ENCODE measurements at regions not wholly inside any gene's neighbourhood (a gene's known extent, or its start where the extent isn't known, plus 50 kb on each side); places are given as distances from the start of the nearest gene placed in this dataset.

DNA sequence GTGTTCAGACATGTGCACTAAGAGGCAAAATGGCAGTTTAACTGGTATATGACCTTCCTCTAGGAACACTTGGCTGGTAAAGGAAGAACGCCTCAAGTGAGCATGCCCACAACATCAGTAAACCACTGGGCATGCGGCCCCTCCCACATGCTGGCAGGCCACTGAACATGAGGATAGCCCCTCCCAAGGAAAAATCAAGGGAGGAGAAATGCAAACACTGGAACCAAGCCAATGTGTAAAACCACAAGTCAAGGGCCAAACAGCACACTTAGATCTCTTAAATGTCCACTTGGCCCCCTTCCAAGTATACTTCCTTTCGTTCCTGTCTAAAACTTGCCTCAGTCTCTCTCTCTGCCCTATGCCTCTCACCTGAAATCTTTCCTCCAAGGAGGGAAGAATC lies 980.8 kb downstream of the TSN start:
- no peak overlapping the region for H3K4me3 ChIP-seq (ENCODE audit: control insufficient read depth, low read depth, low read length)
- DNase-seq (ENCODE audit: low read depth): no peak
- TF ChIP-seq, protein P1, sequence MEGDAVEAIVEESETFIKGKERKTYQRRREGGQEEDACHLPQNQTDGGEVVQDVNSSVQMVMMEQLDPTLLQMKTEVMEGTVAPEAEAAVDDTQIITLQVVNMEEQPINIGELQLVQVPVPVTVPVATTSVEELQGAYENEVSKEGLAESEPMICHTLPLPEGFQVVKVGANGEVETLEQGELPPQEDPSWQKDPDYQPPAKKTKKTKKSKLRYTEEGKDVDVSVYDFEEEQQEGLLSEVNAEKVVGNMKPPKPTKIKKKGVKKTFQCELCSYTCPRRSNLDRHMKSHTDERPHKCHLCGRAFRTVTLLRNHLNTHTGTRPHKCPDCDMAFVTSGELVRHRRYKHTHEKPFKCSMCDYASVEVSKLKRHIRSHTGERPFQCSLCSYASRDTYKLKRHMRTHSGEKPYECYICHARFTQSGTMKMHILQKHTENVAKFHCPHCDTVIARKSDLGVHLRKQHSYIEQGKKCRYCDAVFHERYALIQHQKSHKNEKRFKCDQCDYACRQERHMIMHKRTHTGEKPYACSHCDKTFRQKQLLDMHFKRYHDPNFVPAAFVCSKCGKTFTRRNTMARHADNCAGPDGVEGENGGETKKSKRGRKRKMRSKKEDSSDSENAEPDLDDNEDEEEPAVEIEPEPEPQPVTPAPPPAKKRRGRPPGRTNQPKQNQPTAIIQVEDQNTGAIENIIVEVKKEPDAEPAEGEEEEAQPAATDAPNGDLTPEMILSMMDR (conservative IDR thresholded peaks at IDR 0.05; ENCODE audit: control insufficient read depth, insufficient read depth, low read depth, low read length): no peak

DNA sequence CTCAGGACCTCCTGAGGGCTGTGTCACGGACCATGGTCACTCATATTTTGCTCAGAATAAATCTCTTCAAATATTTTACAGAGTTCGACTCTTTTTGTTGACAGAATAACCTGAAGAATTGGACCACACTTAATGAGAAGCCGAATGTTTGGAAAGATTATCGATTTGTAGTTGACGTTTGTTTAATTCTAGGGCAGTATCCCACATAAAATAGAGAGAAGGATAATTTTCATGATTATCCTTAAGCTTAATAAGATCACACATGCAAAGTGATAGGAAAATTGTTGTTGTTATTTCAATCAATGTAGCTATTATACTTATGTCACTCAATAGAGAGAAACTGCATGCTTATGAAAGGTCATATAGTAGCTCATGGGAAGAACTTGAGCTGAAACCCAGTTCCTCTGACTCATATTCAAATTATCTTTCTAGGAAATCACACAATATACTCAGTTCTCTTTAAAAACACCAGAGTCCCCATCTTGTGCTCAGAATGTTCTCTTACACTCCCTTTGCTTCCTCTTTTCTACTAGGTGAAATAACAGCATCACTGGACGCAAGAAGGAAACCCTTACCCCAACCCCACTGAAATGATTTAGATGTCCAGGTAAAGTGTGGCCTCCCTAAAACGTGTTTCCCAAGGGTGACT lies 982.1 kb downstream of the TSN start:
- DNase-seq (ENCODE audit: low read depth): no peak
- TF ChIP-seq, protein P1 (conservative IDR thresholded peaks at IDR 0.05; ENCODE audit: control insufficient read depth, insufficient read depth, low read depth, low read length): no peak
- H3K4me3 ChIP-seq (ENCODE audit: control insufficient read depth, low read depth, low read length): no peak overlapping the region

DNA sequence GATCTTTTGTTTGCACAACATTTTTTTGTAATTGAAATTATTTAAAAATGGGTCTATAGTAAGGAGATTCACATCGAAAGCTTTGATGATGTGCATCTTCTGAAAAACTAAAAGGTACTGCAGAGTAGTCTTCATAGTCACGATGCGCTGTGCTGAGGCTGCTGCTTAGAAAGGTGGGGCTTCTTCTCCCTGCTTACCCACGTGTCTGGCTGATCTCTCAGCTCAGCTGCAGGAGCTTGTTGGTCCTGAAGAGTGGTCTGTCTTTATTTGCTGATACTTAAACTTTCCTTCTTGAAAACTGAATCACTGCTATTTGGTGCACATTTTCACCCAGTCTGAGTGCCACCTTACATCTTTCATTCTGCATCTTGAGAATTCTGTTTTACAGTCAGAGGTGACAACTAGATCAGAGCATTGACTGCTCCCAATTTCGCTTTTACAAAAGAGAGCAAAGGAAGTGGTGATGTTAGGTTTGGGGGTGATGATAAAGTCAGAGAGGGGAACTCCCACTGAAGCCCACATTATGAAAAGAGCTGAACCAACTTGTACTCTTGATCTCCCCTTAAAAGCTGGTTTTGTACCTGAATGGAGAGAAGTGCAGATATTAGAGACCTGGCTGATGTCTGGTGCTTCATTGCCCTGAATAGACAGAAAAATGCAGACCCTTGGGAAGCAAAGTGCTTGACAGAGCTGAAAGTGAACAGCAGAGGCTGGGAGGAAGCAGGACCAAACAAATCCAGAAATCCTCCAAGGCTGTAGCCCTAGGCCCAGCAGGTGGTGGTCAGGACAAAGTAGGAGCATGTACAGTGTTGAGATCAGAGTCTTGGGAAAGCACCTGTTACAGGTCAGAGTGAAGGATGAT lies 984.5 kb downstream of the TSN start:
- DNase-seq (ENCODE audit: low read depth): no peak
- no peak overlapping the region for H3K4me3 ChIP-seq (ENCODE audit: control insufficient read depth, low read depth, low read length)
- TF ChIP-seq, protein P1 (conservative IDR thresholded peaks at IDR 0.05; ENCODE audit: control insufficient read depth, insufficient read depth, low read depth, low read length): no peak

DNA sequence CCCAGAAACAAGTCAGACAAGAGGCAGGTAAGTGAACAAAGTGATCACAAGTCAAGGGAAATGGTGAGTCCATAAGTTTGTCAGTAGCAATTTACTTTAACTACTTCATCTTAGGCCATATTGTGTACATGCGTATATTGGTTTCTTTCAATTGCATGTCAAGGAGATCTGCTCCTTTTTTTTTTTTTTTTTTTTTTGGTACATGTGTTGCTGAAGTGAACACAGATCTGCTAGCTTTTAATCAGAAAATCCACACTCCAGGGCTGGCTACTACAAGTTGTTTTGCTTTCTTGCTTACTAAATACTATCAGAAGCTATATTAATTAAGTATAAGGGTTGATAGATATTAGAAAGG lies 985.1 kb downstream of the TSN start:
- TF ChIP-seq, protein P1 (conservative IDR thresholded peaks at IDR 0.05; ENCODE audit: control insufficient read depth, insufficient read depth, low read depth, low read length): no peak
- no peak overlapping the region for H3K4me3 ChIP-seq (ENCODE audit: control insufficient read depth, low read depth, low read length)
- DNase-seq (ENCODE audit: low read depth): no peak

DNA sequence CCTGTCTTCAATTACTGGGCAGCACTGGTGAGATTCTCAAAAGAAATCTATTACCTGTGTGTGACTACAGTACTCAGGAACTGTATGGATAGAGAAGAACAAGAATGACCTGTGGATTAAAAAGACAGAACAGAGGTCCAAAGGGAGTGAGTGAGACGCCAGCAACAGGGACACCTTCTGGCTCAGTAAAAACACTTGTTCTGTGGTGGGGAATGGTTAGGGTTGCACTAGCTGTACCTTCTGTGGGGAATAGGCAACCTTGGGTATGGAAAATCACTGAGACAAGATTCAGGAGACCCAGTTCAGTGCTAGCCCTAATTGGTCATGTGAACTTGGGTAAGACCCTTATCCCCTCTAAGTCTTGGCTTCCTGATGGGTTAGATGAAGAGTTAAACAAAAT lies 986.0 kb downstream of the TSN start:
- TF ChIP-seq, protein P1 (conservative IDR thresholded peaks at IDR 0.05; ENCODE audit: control insufficient read depth, insufficient read depth, low read depth, low read length): no peak
- DNase-seq (ENCODE audit: low read depth): no peak
- no peak overlapping the region for H3K4me3 ChIP-seq (ENCODE audit: control insufficient read depth, low read depth, low read length)

DNA sequence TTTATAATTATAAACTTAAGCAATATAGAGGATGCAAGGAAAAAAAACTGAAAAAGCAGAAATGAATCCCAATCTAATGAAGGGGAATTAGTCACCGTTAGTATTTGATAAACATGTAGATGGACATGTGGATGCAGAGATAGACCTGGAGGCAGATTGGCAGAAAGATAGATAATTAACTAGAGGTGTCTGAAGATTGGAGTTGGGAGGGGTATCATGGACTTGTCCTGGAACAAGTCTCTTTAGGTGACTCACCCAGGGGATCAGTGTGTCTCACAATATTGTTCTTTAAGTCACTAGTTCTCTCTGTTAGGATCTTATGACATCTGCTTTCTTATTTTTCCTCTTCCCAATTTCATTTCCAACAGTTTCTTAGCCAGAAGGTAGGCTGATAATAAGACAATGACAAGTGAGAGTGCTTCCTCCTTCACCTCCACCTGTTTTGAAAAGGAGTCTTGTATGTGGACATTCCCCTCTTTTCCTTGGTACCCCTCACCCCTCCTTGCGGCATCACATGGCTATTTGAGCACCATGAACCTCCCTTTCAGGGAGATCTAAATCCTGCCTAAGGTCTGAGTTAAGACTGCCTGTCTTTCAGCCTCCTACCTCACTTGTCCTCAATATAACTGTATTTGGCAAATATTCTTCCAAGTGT lies 987.7 kb downstream of the TSN start:
- TF ChIP-seq, protein P1 (conservative IDR thresholded peaks at IDR 0.05; ENCODE audit: control insufficient read depth, insufficient read depth, low read depth, low read length): no peak
- no peak overlapping the region for H3K4me3 ChIP-seq (ENCODE audit: control insufficient read depth, low read depth, low read length)
- no peak for DNase-seq (ENCODE audit: low read depth)

Data from fibroblast of mammary gland (primary cell).